GM12801 (cell line): ENCODE measurements at regions not wholly inside any gene's neighbourhood (a gene's known extent, or its start where the extent isn't known, plus 50 kb on each side); places are given as distances from the start of the nearest gene placed in this dataset.

ENCODE experiments used
- CTCF ChIP-seq: IDR thresholded peaks from one replicate; pipeline ENCODE4 v1.5.1; 2011; ENCODE audit warnings: control low read depth; ENCODE audit not compliant: insufficient read length; ENCODE audit errors: extremely low read depth

GRCh38 chr2:163039266-163039665, 200.7 kb upstream of the KCNH7 start:
- TF ChIP-seq CTCF: no peak

- TF ChIP-seq CTCF: no peak
Observed at GRCh38 chr2:163028807-163029206, 190.2 kb upstream of the KCNH7 start.

- TF ChIP-seq CTCF: no peak
Observed at GRCh38 chr2:163011000-163011399, 172.4 kb upstream of the KCNH7 start.

- no peak for TF ChIP-seq CTCF
Observed at GRCh38 chr2:163008642-163009041, 170.1 kb upstream of the KCNH7 start.

- TF ChIP-seq CTCF: no peak
Observed at GRCh38 chr2:162994718-162995117, 156.2 kb upstream of the KCNH7 start.

- no peak for TF ChIP-seq CTCF
Observed at GRCh38 chr2:162992828-162993227, 154.3 kb upstream of the KCNH7 start.

GRCh38 chr2:162989507-162989906, 150.9 kb upstream of the KCNH7 start:
- no peak for TF ChIP-seq CTCF

- no peak for TF ChIP-seq CTCF
Observed at GRCh38 chr2:162974771-162975170, 136.2 kb upstream of the KCNH7 start.
